ENCODE measurements at regions not wholly inside any gene's neighbourhood (a gene's known extent, or its start where the extent isn't known, plus 50 kb on each side); places are given as distances from the start of the nearest gene placed in this dataset.

- FAIRE-seq (no peak), DNase-seq (ENCODE audit: insufficient read length) (no peak)
- TF ChIP-seq POLR2A (IDR thresholded peaks at IDR 0.05; ENCODE audit: low read depth, low read length) (no peak), TAF1 (IDR thresholded peaks at IDR 0.05; ENCODE audit: borderline replicate concordance, low read depth, low read length) (no peak), POLR2AphosphoS5 (IDR thresholded peaks at IDR 0.05; ENCODE audit: low read depth, low read length) (no peak)
Measured at GRCh38 chr2:74744731-74745515, 89.0 kb upstream of the HK2 start.

GRCh38 chr2:74745766-74746165, 88.2 kb upstream of the HK2 start:
- FAIRE-seq (no peak), DNase-seq (ENCODE audit: insufficient read length) (no peak)
- TF ChIP-seq TAF1 (IDR thresholded peaks at IDR 0.05; ENCODE audit: borderline replicate concordance, low read depth, low read length) (no peak), POLR2AphosphoS5 (IDR thresholded peaks at IDR 0.05; ENCODE audit: low read depth, low read length) (no peak), POLR2A (IDR thresholded peaks at IDR 0.05; ENCODE audit: low read depth, low read length) (no peak)

GRCh38 chr2:74746480-74746879, 87.4 kb upstream of the HK2 start:
- TF ChIP-seq POLR2AphosphoS5 (IDR thresholded peaks at IDR 0.05; ENCODE audit: low read depth, low read length) (no peak), POLR2A (IDR thresholded peaks at IDR 0.05; ENCODE audit: low read depth, low read length) (no peak), TAF1 (IDR thresholded peaks at IDR 0.05; ENCODE audit: borderline replicate concordance, low read depth, low read length) (no peak)
- FAIRE-seq = no peak
- no peak for DNase-seq (ENCODE audit: insufficient read length)

GRCh38 chr2:74747411-74748080, 86.4 kb upstream of the HK2 start:
- TF ChIP-seq POLR2A (IDR thresholded peaks at IDR 0.05; ENCODE audit: low read depth, low read length) (no peak), POLR2AphosphoS5 (IDR thresholded peaks at IDR 0.05; ENCODE audit: low read depth, low read length) (no peak), TAF1 (IDR thresholded peaks at IDR 0.05; ENCODE audit: borderline replicate concordance, low read depth, low read length) (no peak)
- DNase-seq (ENCODE audit: insufficient read length) (no peak), FAIRE-seq (no peak)

GRCh38 chr2:74748665-74749064, 85.3 kb upstream of the HK2 start:
- FAIRE-seq (no peak), DNase-seq (ENCODE audit: insufficient read length) (no peak)
- no peak for TF ChIP-seq POLR2A (IDR thresholded peaks at IDR 0.05; ENCODE audit: low read depth, low read length)
- TF ChIP-seq TAF1 (IDR thresholded peaks at IDR 0.05; ENCODE audit: borderline replicate concordance, low read depth, low read length) = no peak
- TF ChIP-seq POLR2AphosphoS5 (IDR thresholded peaks at IDR 0.05; ENCODE audit: low read depth, low read length) = no peak

- TF ChIP-seq TAF1 (IDR thresholded peaks at IDR 0.05; ENCODE audit: borderline replicate concordance, low read depth, low read length) (no peak), POLR2AphosphoS5 (IDR thresholded peaks at IDR 0.05; ENCODE audit: low read depth, low read length) (no peak), POLR2A (IDR thresholded peaks at IDR 0.05; ENCODE audit: low read depth, low read length) (no peak)
- FAIRE-seq = no peak
- DNase-seq (ENCODE audit: insufficient read length) = no peak
Measured at GRCh38 chr2:74749432-74749831, 84.5 kb upstream of the HK2 start.

- no peak for TF ChIP-seq POLR2A (IDR thresholded peaks at IDR 0.05; ENCODE audit: low read depth, low read length)
- TF ChIP-seq TAF1 (IDR thresholded peaks at IDR 0.05; ENCODE audit: borderline replicate concordance, low read depth, low read length) = no peak
- TF ChIP-seq POLR2AphosphoS5 (IDR thresholded peaks at IDR 0.05; ENCODE audit: low read depth, low read length) = no peak
- DNase-seq (ENCODE audit: insufficient read length) = no peak
- no peak for FAIRE-seq
Measured at GRCh38 chr2:74751981-74752851, 81.7 kb upstream of the HK2 start.

GRCh38 chr2:74755386-74755785, 78.5 kb upstream of the HK2 start:
- no peak for DNase-seq (ENCODE audit: insufficient read length)
- FAIRE-seq = no peak
- TF ChIP-seq TAF1 (IDR thresholded peaks at IDR 0.05; ENCODE audit: borderline replicate concordance, low read depth, low read length) (no peak), POLR2A (IDR thresholded peaks at IDR 0.05; ENCODE audit: low read depth, low read length) (no peak), POLR2AphosphoS5 (IDR thresholded peaks at IDR 0.05; ENCODE audit: low read depth, low read length) (no peak)

- no peak for FAIRE-seq
- TF ChIP-seq POLR2AphosphoS5 (IDR thresholded peaks at IDR 0.05; ENCODE audit: low read depth, low read length) (no peak), POLR2A (IDR thresholded peaks at IDR 0.05; ENCODE audit: low read depth, low read length) (no peak), TAF1 (IDR thresholded peaks at IDR 0.05; ENCODE audit: borderline replicate concordance, low read depth, low read length) (no peak)
- DNase-seq (ENCODE audit: insufficient read length) = no peak
Measured at GRCh38 chr2:74756356-74756890, 77.5 kb upstream of the HK2 start.

- TF ChIP-seq POLR2A (IDR thresholded peaks at IDR 0.05; ENCODE audit: low read depth, low read length) = no peak
- no peak for TF ChIP-seq POLR2AphosphoS5 (IDR thresholded peaks at IDR 0.05; ENCODE audit: low read depth, low read length)
- TF ChIP-seq TAF1 (IDR thresholded peaks at IDR 0.05; ENCODE audit: borderline replicate concordance, low read depth, low read length) = no peak
- FAIRE-seq (no peak), DNase-seq (ENCODE audit: insufficient read length) (no peak)
Measured at GRCh38 chr2:74759986-74760385, 73.9 kb upstream of the HK2 start.

All from GM12892 (cell line).